DND-41 (cell line): ENCODE measurements at regions not wholly inside any gene's neighbourhood (a gene's known extent, or its start where the extent isn't known, plus 50 kb on each side); places are given as distances from the start of the nearest gene placed in this dataset.

Experiments
- ATAC-seq: fragments of 200-7000 bp; cut with Tn5 transposase; 3 replicates; pipeline ENCODE4 v1.9.1; 2021; ENCODE audit warnings: low read depth; ENCODE audit not compliant: insufficient read depth
- DNase-seq: peaks from one replicate; pipeline ENCODE4 v3.0.0-alpha.2; 2020
- H2AFZ ChIP-seq: 2 replicates; pipeline ENCODE4 v1.6.0; 2012; ENCODE audit warnings: low read depth, low read length
- H3K27ac ChIP-seq: 2 replicates; pipeline ENCODE4 v1.5.1; 2012; ENCODE audit warnings: low read length, inconsistent platforms
- H3K27me3 ChIP-seq: fragments of 200-600 bp; sonication (generic); 2 replicates; pipeline ENCODE4 v1.6.0; 2012; ENCODE audit warnings: low read length, mild to moderate bottlenecking, inconsistent platforms; ENCODE audit not compliant: insufficient read depth, poor library complexity
- H3K36me3 ChIP-seq: 2 replicates; pipeline ENCODE4 v1.5.1; 2012; ENCODE audit warnings: low read length, inconsistent platforms; ENCODE audit not compliant: insufficient read depth
- H3K4me1 ChIP-seq: 2 replicates; pipeline ENCODE4 v1.5.1; 2012; ENCODE audit warnings: mild to moderate bottlenecking, low read length; ENCODE audit not compliant: insufficient read depth
- H3K4me2 ChIP-seq: 2 replicates; pipeline ENCODE4 v1.6.0; 2012; ENCODE audit warnings: mild to moderate bottlenecking, moderate library complexity, low read length, inconsistent platforms; ENCODE audit not compliant: insufficient read depth
- H3K4me3 ChIP-seq, 2 experiments: fragments of 200-600 bp in 1 of 2; shearing (Covaris generic) in 1 of 2; 2 replicates each; pipeline ENCODE4 v1.5.1; 2012 to 2016; ENCODE audit warnings: inconsistent platforms in 2 of 2, low read length in 2 of 2, mild to moderate bottlenecking in 2 of 2, low read depth in 1 of 2, moderate library complexity in 1 of 2
- H3K79me2 ChIP-seq: 2 replicates; pipeline ENCODE4 v1.6.0; 2012; ENCODE audit warnings: low read length, inconsistent platforms; ENCODE audit not compliant: insufficient read depth
- H3K9ac ChIP-seq: 2 replicates; pipeline ENCODE4 v1.6.0; 2012; ENCODE audit warnings: low read depth, mild to moderate bottlenecking, inconsistent platforms, low read length, moderate library complexity
- H3K9me3 ChIP-seq: 2 replicates; pipeline ENCODE4 v1.5.1; 2012; ENCODE audit warnings: low read length, moderate library complexity, mild to moderate bottlenecking, inconsistent platforms; ENCODE audit not compliant: insufficient read depth, severe bottlenecking
- H4K20me1 ChIP-seq: 2 replicates; pipeline ENCODE4 v1.6.0; 2012; ENCODE audit warnings: low read length; ENCODE audit not compliant: insufficient read depth
- CTCF ChIP-seq: IDR thresholded peaks from 2 replicates; pipeline ENCODE4 v1.5.1; 2012; ENCODE audit warnings: borderline replicate concordance, low read length, moderate library complexity, mild to moderate bottlenecking; ENCODE audit not compliant: poor library complexity, severe bottlenecking; ENCODE audit errors: extremely low read depth
- EZH2 ChIP-seq: IDR thresholded peaks from 3 replicates; pipeline ENCODE4 v1.6.1; 2012; ENCODE audit warnings: borderline replicate concordance, low read depth, mild to moderate bottlenecking, moderate library complexity, low read length, inconsistent platforms; ENCODE audit not compliant: severe bottlenecking

GRCh38 chr10:36116040-36116439, 473.9 kb upstream of the FZD8 start:
- no peaks in the 10 kb centered on the region for H3K4me1 ChIP-seq
- TF ChIP-seq EZH2 (no peak), CTCF (no peak)
- H3K4me3 ChIP-seq = no peak overlapping the region
- H3K9me3 ChIP-seq = no peaks in the 10 kb centered on the region
- H2AFZ ChIP-seq = no peak overlapping the region
- H3K27ac ChIP-seq = no peak overlapping the region
- no peak overlapping the region for H3K4me2 ChIP-seq
- H4K20me1 ChIP-seq = no peaks in the 10 kb centered on the region
- DNase-seq = no peak
- no peaks in the 10 kb centered on the region for H3K79me2 ChIP-seq
- H3K36me3 ChIP-seq = no peaks in the 10 kb centered on the region
- no peaks in the 10 kb centered on the region for H3K27me3 ChIP-seq
- no peak overlapping the region for H3K9ac ChIP-seq
- ATAC-seq = no peak

GRCh38 chr10:36115364-36115763, 473.3 kb upstream of the FZD8 start:
- no peak overlapping the region for H3K9ac ChIP-seq
- no peaks in the 10 kb centered on the region for H3K27me3 ChIP-seq
- H3K36me3 ChIP-seq = no peaks in the 10 kb centered on the region
- TF ChIP-seq CTCF = no peak
- TF ChIP-seq EZH2 = no peak
- no peak for ATAC-seq
- H3K4me3 ChIP-seq = no peak overlapping the region
- no peaks in the 10 kb centered on the region for H3K79me2 ChIP-seq
- H3K4me1 ChIP-seq = no peaks in the 10 kb centered on the region
- no peak overlapping the region for H3K27ac ChIP-seq
- H3K9me3 ChIP-seq = no peaks in the 10 kb centered on the region
- DNase-seq = no peak
- no peaks in the 10 kb centered on the region for H4K20me1 ChIP-seq
- H3K4me2 ChIP-seq = no peak overlapping the region
- no peak overlapping the region for H2AFZ ChIP-seq

- no peak for TF ChIP-seq EZH2
- no peak for TF ChIP-seq CTCF
- Histone ChIP-seq H3K4me1 (no peaks in the 10 kb centered on the region), H4K20me1 (no peaks in the 10 kb centered on the region), H2AFZ (no peak overlapping the region), H3K36me3 (no peaks in the 10 kb centered on the region), H3K27ac (no peak overlapping the region), H3K27me3 (no peaks in the 10 kb centered on the region), H3K9me3 (no peaks in the 10 kb centered on the region), H3K9ac (no peak overlapping the region), H3K4me3 (no peak overlapping the region), H3K4me2 (no peak overlapping the region), H3K79me2 (no peaks in the 10 kb centered on the region)
- no peak for DNase-seq
- ATAC-seq = no peak
Observed at GRCh38 chr10:36114913-36115312, 472.8 kb upstream of the FZD8 start.

- no peaks in the 10 kb centered on the region for H3K4me1 ChIP-seq
- TF ChIP-seq EZH2 (no peak), CTCF (no peak)
- H2AFZ ChIP-seq = no peak overlapping the region
- no peaks in the 10 kb centered on the region for H3K79me2 ChIP-seq
- no peak overlapping the region for H3K4me3 ChIP-seq
- no peak overlapping the region for H3K4me2 ChIP-seq
- no peak for ATAC-seq
- H3K27ac ChIP-seq = no peak overlapping the region
- no peaks in the 10 kb centered on the region for H3K27me3 ChIP-seq
- H4K20me1 ChIP-seq = no peaks in the 10 kb centered on the region
- no peak overlapping the region for H3K9ac ChIP-seq
- no peak for DNase-seq
- H3K36me3 ChIP-seq = no peaks in the 10 kb centered on the region
- no peaks in the 10 kb centered on the region for H3K9me3 ChIP-seq
Observed at GRCh38 chr10:36114141-36114540, 472.0 kb upstream of the FZD8 start.
